ENCODE measurements at regions not wholly inside any gene's neighbourhood (a gene's known extent, or its start where the extent isn't known, plus 50 kb on each side); places are given as distances from the start of the nearest gene placed in this dataset.

DNA sequence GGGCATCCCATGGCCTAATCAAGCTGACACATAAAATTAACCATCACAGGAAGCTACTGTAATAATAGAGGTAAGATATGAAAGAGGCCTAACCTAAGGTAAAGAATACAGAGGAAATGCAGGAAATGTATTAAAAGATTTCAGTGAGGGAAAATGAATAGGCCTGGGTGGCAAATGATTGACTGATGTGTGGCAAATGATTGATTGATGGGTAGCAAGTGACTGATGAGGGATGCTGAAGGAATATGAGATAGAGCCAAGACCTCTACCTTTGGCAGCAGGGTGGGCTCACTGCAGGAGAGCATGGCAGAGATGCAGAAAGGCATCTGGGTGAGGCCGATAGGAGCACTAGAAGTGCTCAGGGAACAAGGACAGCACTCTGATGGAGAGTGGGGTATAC lies 172.9 kb downstream of the KCTD12 start:
- no peak overlapping the region for H2BK5ac ChIP-seq (ENCODE audit: low read depth, low read length)
- H3K4me3 ChIP-seq (ENCODE audit: extremely low read depth in 1 of 4, insufficient read depth in 2 of 4, low read depth in 3 of 4, low read length in 4 of 4) = no peak overlapping the region
- no peak overlapping the region for H3K23ac ChIP-seq (ENCODE audit: insufficient read length)
- H2AFZ ChIP-seq (ENCODE audit: low read length) = no peak overlapping the region
- H3K27me3 ChIP-seq (replicated peaks in 1 of 4; ENCODE audit: control insufficient read depth in 3 of 4, extremely low read depth in 1 of 4, insufficient read depth in 3 of 4, low read length in 3 of 4) = 0 out of 7 replicates have a peak, but pooled peaks cover 0 to 2% (median 0%) of the 10 kb centered on the region in 4 experiments
- no peak overlapping the region for H2BK120ac ChIP-seq (replicated peaks; ENCODE audit: low read depth, low read length)
- no peak overlapping the region for H3K27ac ChIP-seq (ENCODE audit: low read depth, low read length)
- H4K91ac ChIP-seq (replicated peaks; ENCODE audit: insufficient read length, low read length) = no peak overlapping the region
- no peak overlapping the region for H3K4ac ChIP-seq (replicated peaks; ENCODE audit: insufficient read length, low read depth, low read length)
- no peak overlapping the region for H4K8ac ChIP-seq (ENCODE audit: extremely low read depth, insufficient read depth, low read length)
- no peaks in the 10 kb centered on the region for H3K79me1 ChIP-seq (ENCODE audit: low read depth, low read length)
- no peak overlapping the region for H3K14ac ChIP-seq (ENCODE audit: insufficient read length)
- no peaks in the 10 kb centered on the region for H3K23me2 ChIP-seq (ENCODE audit: low read depth, low read length)
- H3K18ac ChIP-seq (ENCODE audit: extremely low read depth, low read length) = no peak overlapping the region
- FAIRE-seq = no peak
- H3K4me1 ChIP-seq (replicated peaks in 1 of 4; ENCODE audit: control insufficient read depth in 3 of 4, insufficient read depth in 4 of 4, low read length in 3 of 4) = peaks cover 0 to 6% (median under 1%) of the 10 kb centered on the region in 4 experiments; a peak in 2 of 7 replicates
- H4K20me1 ChIP-seq (replicated peaks in 1 of 2; ENCODE audit: control insufficient read depth in 1 of 2, insufficient read depth in 2 of 2, low read length in 2 of 2) = no peaks in the 10 kb centered on the region
- H2BK15ac ChIP-seq (ENCODE audit: low read length) = no peak overlapping the region
- H3K9me3 ChIP-seq (ENCODE audit: insufficient read depth in 2 of 2, low read depth in 1 of 2, low read length in 1 of 2) = no peaks in the 10 kb centered on the region
- H2AK5ac ChIP-seq (ENCODE audit: low read depth, low read length) = no peak overlapping the region
- H3K4me2 ChIP-seq (ENCODE audit: insufficient read depth in 1 of 2, low read depth in 2 of 2, low read length in 2 of 2) = no peak overlapping the region
- H3K36me3 ChIP-seq (ENCODE audit: control insufficient read depth in 2 of 4, insufficient read depth in 4 of 4, low read length in 3 of 4) = no peaks in the 10 kb centered on the region
- no peak for TF ChIP-seq SIX5 (IDR thresholded peaks at IDR 0.05; ENCODE audit: low read depth, low read length)
- TF ChIP-seq POLR2A (IDR thresholded peaks at IDR 0.05; ENCODE audit: control extremely low read depth in 1 of 2, low read depth in 2 of 2, low read length in 2 of 2) = no peak
- TF ChIP-seq NANOG (IDR thresholded peaks at IDR 0.05; ENCODE audit: insufficient read depth, low read depth, low read length, poor library complexity, severe bottlenecking) = no peak
- TF ChIP-seq HDAC2 (IDR thresholded peaks at IDR 0.05; ENCODE audit: borderline replicate concordance in 1 of 2, low read depth in 2 of 2, low read length in 2 of 2) = no peak
- TF ChIP-seq BRCA1 (IDR thresholded peaks at IDR 0.05; ENCODE audit: low read depth, low read length) = no peak
- TF ChIP-seq SP2 (IDR thresholded peaks at IDR 0.05; ENCODE audit: low read length) = no peak
- no peak for TF ChIP-seq ZNF274 (IDR thresholded peaks at IDR 0.05; ENCODE audit: borderline replicate concordance, extremely low read depth, low read length)
- no peak for TF ChIP-seq CEBPB (IDR thresholded peaks at IDR 0.05; ENCODE audit: low read depth, low read length)
- TF ChIP-seq CTBP2 (IDR thresholded peaks at IDR 0.05; ENCODE audit: borderline replicate concordance, insufficient read depth, insufficient read length, low read length) = no peak
- no peak for TF ChIP-seq MAFK (IDR thresholded peaks at IDR 0.05; ENCODE audit: low read depth, low read length)
- no peak overlapping the region for H3K9ac ChIP-seq (replicated peaks in 1 of 4; ENCODE audit: extremely low read depth in 1 of 4, low read depth in 3 of 4, low read length in 3 of 4)
- POLR2A ChIA-PET (ENCODE audit: partially characterized antibody) = no interaction called here
- CTCF ChIA-PET (ENCODE audit: partially characterized antibody) = interaction anchor here (1.5 kb wide), 1 partner anchor 10 kb away, joined by 7 read pairs; no protein-coding TSS in a partner anchor
- no peak overlapping the region for H4K5ac ChIP-seq (ENCODE audit: insufficient read length, low read depth, low read length)
- H3K79me2 ChIP-seq (ENCODE audit: control insufficient read depth in 1 of 2, insufficient read depth in 2 of 2, low read length in 2 of 2) = no peaks in the 10 kb centered on the region
- H2BK20ac ChIP-seq (ENCODE audit: low read length) = no peak overlapping the region
- H3K56ac ChIP-seq (replicated peaks; ENCODE audit: insufficient read length, low read depth, low read length) = no peak overlapping the region
- no peak overlapping the region for H2BK12ac ChIP-seq (ENCODE audit: low read depth, low read length)
- DNase-seq (ENCODE audit: low read depth in 1 of 2, low spot score in 2 of 2) = no peak
- WGBS, 2 experiments (ENCODE audit: extremely low coverage in 1 of 2, insufficient coverage in 1 of 2, insufficient read length in 1 of 2, insufficient replicate concordance in 2 of 2, low coverage in 1 of 2, low lambda C conversion rate in 2 of 2, missing lambda C conversion rate in 1 of 2) = 80% methylated on average over 1 of the region's 1 CpG; no CpG with 5 or more reads in 1 of the 2 experiments

Data from H1 (cell line).